ENCODE measurements at regions not wholly inside any gene's neighbourhood (a gene's known extent, or its start where the extent isn't known, plus 50 kb on each side); places are given as distances from the start of the nearest gene placed in this dataset.

GRCh38 chr12:43079476-43079875 lies 472.5 kb downstream of the ADAMTS20 start:
- Histone ChIP-seq H3F3A (ENCODE audit: insufficient read depth, low read length, poor library complexity, severe bottlenecking) (no peaks in the 10 kb centered on the region), H3K27ac (ENCODE audit: low read length) (peak overlapping the region; percentile 24), H3K9me2 (ENCODE audit: insufficient read depth, low read length) (no peaks in the 10 kb centered on the region), H3K4me2 (ENCODE audit: low read length) (no peak overlapping the region), H3K4me3 (ENCODE audit: low read length) (no peak overlapping the region), H2AFZ (ENCODE audit: low read depth, low read length) (no peak overlapping the region), H3K9ac (ENCODE audit: low read length) (no peak overlapping the region), H3K36me3 (ENCODE audit: insufficient read depth, low read length) (no peaks in the 10 kb centered on the region), H3K27me3 (ENCODE audit: insufficient read depth, low read depth, low read length) (no peaks in the 10 kb centered on the region), H4K20me1 (ENCODE audit: insufficient read depth) (no peaks in the 10 kb centered on the region), H3K9me3 (ENCODE audit: low read length) (no peaks in the 10 kb centered on the region), H3K79me2 (replicated peaks; ENCODE audit: insufficient read depth, low read length) (no peaks in the 10 kb centered on the region)
- TF ChIP-seq TAF1 (IDR thresholded peaks at IDR 0.05; ENCODE audit: low read depth) (no peak), EZH2 (IDR thresholded peaks at IDR 0.05; ENCODE audit: borderline replicate concordance, insufficient read depth, low read length, poor library complexity, severe bottlenecking) (no peak), POLR2AphosphoS5 (IDR thresholded peaks at IDR 0.05) (no peak), CTCF (IDR thresholded peaks at IDR 0.05; ENCODE audit: poor library complexity, severe bottlenecking) (no peak), RAD21 (conservative IDR thresholded peaks at IDR 0.05) (no peak), EP300 (conservative IDR thresholded peaks at IDR 0.05; ENCODE audit: poor library complexity, severe bottlenecking) (no peak), MXI1 (conservative IDR thresholded peaks at IDR 0.05; ENCODE audit: poor library complexity, severe bottlenecking) (no peak), SMC3 (conservative IDR thresholded peaks at IDR 0.05; ENCODE audit: poor library complexity) (no peak), REST (IDR thresholded peaks at IDR 0.05; ENCODE audit: borderline replicate concordance) (no peak)

GRCh38 chr12:43078976-43079375 lies 473.0 kb downstream of the ADAMTS20 start:
- no peak overlapping the region for H3K4me2 ChIP-seq (ENCODE audit: low read length)
- no peak overlapping the region for H3K27ac ChIP-seq (ENCODE audit: low read length)
- H3F3A ChIP-seq (ENCODE audit: insufficient read depth, low read length, poor library complexity, severe bottlenecking), result no peaks in the 10 kb centered on the region
- H3K27me3 ChIP-seq (ENCODE audit: insufficient read depth, low read depth, low read length), result no peaks in the 10 kb centered on the region
- H3K79me2 ChIP-seq (replicated peaks; ENCODE audit: insufficient read depth, low read length), result no peaks in the 10 kb centered on the region
- H3K4me3 ChIP-seq (ENCODE audit: low read length), result no peak overlapping the region
- H4K20me1 ChIP-seq (ENCODE audit: insufficient read depth), result no peaks in the 10 kb centered on the region
- no peaks in the 10 kb centered on the region for H3K9me3 ChIP-seq (ENCODE audit: low read length)
- H3K9me2 ChIP-seq (ENCODE audit: insufficient read depth, low read length), result no peaks in the 10 kb centered on the region
- no peaks in the 10 kb centered on the region for H3K36me3 ChIP-seq (ENCODE audit: insufficient read depth, low read length)
- H2AFZ ChIP-seq (ENCODE audit: low read depth, low read length), result no peak overlapping the region
- no peak overlapping the region for H3K9ac ChIP-seq (ENCODE audit: low read length)
- TF ChIP-seq EP300 (conservative IDR thresholded peaks at IDR 0.05; ENCODE audit: poor library complexity, severe bottlenecking) (no peak), MXI1 (conservative IDR thresholded peaks at IDR 0.05; ENCODE audit: poor library complexity, severe bottlenecking) (no peak), EZH2 (IDR thresholded peaks at IDR 0.05; ENCODE audit: borderline replicate concordance, insufficient read depth, low read length, poor library complexity, severe bottlenecking) (no peak), SMC3 (conservative IDR thresholded peaks at IDR 0.05; ENCODE audit: poor library complexity) (no peak), RAD21 (conservative IDR thresholded peaks at IDR 0.05) (no peak), TAF1 (IDR thresholded peaks at IDR 0.05; ENCODE audit: low read depth) (no peak), CTCF (IDR thresholded peaks at IDR 0.05; ENCODE audit: poor library complexity, severe bottlenecking) (no peak), REST (IDR thresholded peaks at IDR 0.05; ENCODE audit: borderline replicate concordance) (no peak), POLR2AphosphoS5 (IDR thresholded peaks at IDR 0.05) (no peak)
